Neuron (in vitro differentiated cells): ENCODE measurements at regions not wholly inside any gene's neighbourhood (a gene's known extent, or its start where the extent isn't known, plus 50 kb on each side); places are given as distances from the start of the nearest gene placed in this dataset.

Source experiments
- H2AFZ ChIP-seq: one replicate; pipeline ENCODE4 v1.6.1; 2013; ENCODE audit warnings: low read depth, mild to moderate bottlenecking, inconsistent platforms, low read length, moderate library complexity
- H3K27me3 ChIP-seq: one replicate; pipeline ENCODE4 v1.6.1; 2013; ENCODE audit warnings: low read length; ENCODE audit not compliant: insufficient read depth
- H3K36me3 ChIP-seq: one replicate; pipeline ENCODE4 v1.6.1; 2013; ENCODE audit warnings: low read length; ENCODE audit not compliant: insufficient read depth
- H3K4me1 ChIP-seq: one replicate; pipeline ENCODE4 v1.6.1; 2013; ENCODE audit warnings: low read length; ENCODE audit not compliant: insufficient read depth
- H3K4me3 ChIP-seq: 2 replicates; pipeline ENCODE4 v1.5.1; 2013; ENCODE audit warnings: mild to moderate bottlenecking, low read length, moderate library complexity
- H3K9me3 ChIP-seq: one replicate; pipeline ENCODE4 v1.6.1; 2013; ENCODE audit warnings: low read length

DNA sequence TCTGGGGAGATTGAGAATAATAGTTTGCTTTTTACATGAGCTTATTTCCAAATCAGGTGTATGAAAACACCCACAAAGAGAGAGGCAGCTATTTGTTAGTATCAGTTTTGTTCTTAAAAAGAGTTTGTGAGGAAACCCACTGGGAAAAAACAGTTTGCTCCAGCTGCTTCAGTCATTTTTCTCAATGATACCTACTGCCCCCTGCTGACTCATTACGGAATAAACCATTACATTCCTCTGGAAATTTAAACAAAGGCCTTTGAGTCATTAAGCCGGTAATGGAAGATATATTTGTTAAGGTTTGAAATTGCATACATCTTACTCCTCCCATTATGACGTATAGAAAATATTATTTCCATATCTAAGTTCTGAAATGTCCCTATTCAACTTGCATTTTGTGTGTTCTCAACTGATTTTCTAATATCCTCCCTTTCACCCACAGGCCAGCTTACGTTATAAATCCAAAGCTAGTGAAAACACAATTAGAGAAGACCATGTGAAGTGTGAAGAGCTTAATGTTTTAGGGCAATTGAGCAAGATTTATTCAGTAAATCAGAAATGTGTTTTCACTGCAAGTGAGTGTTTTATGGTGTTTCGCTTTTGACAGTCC is 761.6 kb downstream of the DSC3 start:
- Histone ChIP-seq H3K4me3 (no peak overlapping the region), H2AFZ (peak overlapping the region; percentile 9), H3K36me3 (no peaks in the 10 kb centered on the region), H3K27me3 (no peaks in the 10 kb centered on the region), H3K9me3 (no peaks in the 10 kb centered on the region), H3K4me1 (no peaks in the 10 kb centered on the region)

- H3K27me3 ChIP-seq: no peaks in the 10 kb centered on the region
- no peaks in the 10 kb centered on the region for H3K4me1 ChIP-seq
- H3K9me3 ChIP-seq: no peaks in the 10 kb centered on the region
- no peak overlapping the region for H2AFZ ChIP-seq
- no peak overlapping the region for H3K4me3 ChIP-seq
- no peaks in the 10 kb centered on the region for H3K36me3 ChIP-seq
Observed at GRCh38 chr18:30280186-30280585, 762.4 kb downstream of the DSC3 start.

DNA sequence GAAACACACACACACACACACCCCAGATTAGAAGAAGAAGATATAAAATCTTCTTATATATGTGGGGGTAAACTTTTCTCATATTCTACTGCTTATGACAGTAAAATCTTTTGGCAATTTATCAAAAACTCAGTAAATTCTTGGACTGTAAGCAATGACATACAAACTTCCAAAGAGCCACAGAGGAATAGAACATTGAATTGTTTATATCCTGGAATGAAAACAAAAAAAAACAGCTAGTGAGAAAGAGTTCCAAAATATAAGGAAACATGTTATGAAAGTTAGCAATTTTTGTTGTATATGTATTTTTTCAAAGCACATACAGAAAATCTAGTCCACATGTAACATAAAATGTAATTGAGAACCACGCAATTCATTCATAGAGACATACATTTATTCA is 764.9 kb downstream of the DSC3 start:
- H2AFZ ChIP-seq: no peak overlapping the region

DNA sequence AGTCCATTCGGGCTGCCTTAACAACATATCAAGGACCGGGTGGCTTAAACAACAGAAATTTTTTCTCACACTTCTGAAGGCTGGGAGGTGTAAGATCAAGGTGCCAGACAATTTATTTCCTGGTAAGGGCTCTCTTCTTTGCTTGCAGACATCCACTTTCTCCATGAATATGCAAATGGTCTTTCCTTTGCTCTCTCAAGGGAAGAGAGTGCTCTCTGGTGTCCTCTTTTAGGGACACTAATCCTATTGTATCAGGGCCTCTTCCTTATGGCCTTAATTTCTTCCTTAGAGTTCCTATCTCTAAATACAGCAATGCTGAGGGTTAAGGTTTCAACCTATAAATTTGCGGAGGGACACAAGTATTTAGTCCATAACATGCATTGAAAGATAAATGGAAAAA is 770.8 kb downstream of the DSC3 start:
- Histone ChIP-seq H3K27me3 (no peaks in the 10 kb centered on the region), H3K36me3 (no peaks in the 10 kb centered on the region), H3K4me1 (no peaks in the 10 kb centered on the region), H3K9me3 (no peaks in the 10 kb centered on the region), H2AFZ (no peak overlapping the region), H3K4me3 (no peak overlapping the region)

More for the DNA sequence above, 764.9 kb downstream of the DSC3 start:
- no peaks in the 10 kb centered on the region for H3K27me3 ChIP-seq
- H3K9me3 ChIP-seq: no peaks in the 10 kb centered on the region
- H3K4me1 ChIP-seq: no peaks in the 10 kb centered on the region
- no peak overlapping the region for H3K4me3 ChIP-seq
- H3K36me3 ChIP-seq: no peaks in the 10 kb centered on the region

- Histone ChIP-seq H3K9me3 (no peaks in the 10 kb centered on the region), H3K4me3 (no peak overlapping the region), H2AFZ (no peak overlapping the region), H3K4me1 (no peaks in the 10 kb centered on the region), H3K27me3 (no peaks in the 10 kb centered on the region), H3K36me3 (no peaks in the 10 kb centered on the region)
Observed at GRCh38 chr18:30265190-30265589, 777.4 kb downstream of the DSC3 start.

- no peak overlapping the region for H2AFZ ChIP-seq
- no peaks in the 10 kb centered on the region for H3K9me3 ChIP-seq
- H3K27me3 ChIP-seq: no peaks in the 10 kb centered on the region
- no peak overlapping the region for H3K4me3 ChIP-seq
- H3K36me3 ChIP-seq: no peaks in the 10 kb centered on the region
- H3K4me1 ChIP-seq: no peaks in the 10 kb centered on the region
Observed at GRCh38 chr18:30254331-30254730, 788.2 kb downstream of the DSC3 start.

DNA sequence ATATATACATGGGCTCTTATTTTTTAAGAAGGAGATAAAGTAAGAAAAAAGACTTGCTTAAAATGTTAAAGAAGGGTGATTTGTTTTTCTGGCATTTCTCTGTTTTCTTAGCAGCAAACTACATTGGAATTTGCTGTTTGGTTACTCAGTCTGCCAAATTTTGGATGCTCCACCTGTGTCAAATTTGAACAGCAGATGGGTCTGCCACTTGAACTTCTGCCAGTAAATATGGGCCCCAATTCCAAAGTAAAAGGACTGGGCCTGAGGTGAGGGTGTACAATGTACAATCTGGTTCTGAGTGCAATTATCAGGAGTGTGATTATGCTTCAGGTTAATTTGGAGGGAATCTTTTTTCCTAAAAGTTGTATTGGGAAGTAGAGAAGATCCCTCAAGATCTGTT is 794.5 kb downstream of the DSC3 start:
- H3K4me3 ChIP-seq: no peak overlapping the region
- no peaks in the 10 kb centered on the region for H3K9me3 ChIP-seq
- no peaks in the 10 kb centered on the region for H3K27me3 ChIP-seq
- H3K4me1 ChIP-seq: no peaks in the 10 kb centered on the region
- H3K36me3 ChIP-seq: no peaks in the 10 kb centered on the region
- H2AFZ ChIP-seq: no peak overlapping the region

DNA sequence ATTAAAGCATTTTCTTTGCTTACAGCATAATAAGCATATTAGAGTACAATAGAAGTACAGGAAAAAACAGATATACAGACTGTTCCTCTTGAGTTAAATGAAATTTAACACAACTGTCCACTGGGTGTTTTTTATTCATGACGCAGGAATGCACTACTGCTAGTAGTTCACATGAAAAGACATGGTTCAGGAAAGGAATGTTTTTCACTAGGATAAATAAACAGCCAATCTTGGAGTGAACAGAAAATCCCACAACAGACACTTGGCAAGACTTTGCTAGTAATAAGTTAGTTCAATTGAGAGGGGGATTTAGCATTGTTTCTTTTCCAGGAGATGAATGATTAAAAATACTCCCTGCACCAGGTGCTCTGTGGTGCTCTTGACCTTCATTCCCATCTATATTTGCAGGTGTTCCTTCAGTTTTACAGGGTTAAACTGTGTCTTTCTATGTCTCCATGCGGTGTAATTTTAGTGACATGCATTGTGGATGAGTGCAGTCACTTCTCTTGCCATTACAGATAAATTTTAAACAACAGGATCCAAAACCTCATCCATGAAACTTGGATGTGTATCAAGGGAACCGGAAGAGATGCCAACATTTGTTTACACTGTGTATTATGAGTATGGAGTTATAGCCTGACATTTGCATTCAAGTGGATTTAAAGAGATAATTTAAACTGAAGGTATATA is 796.6 kb downstream of the DSC3 start:
- Histone ChIP-seq H2AFZ (no peak overlapping the region), H3K4me1 (no peaks in the 10 kb centered on the region), H3K4me3 (no peak overlapping the region), H3K9me3 (no peaks in the 10 kb centered on the region), H3K27me3 (no peaks in the 10 kb centered on the region), H3K36me3 (no peaks in the 10 kb centered on the region)

GRCh38 chr18:30234755-30235154 is 807.8 kb downstream of the DSC3 start:
- Histone ChIP-seq H3K4me3 (no peak overlapping the region), H3K4me1 (no peaks in the 10 kb centered on the region), H2AFZ (no peak overlapping the region), H3K27me3 (no peaks in the 10 kb centered on the region), H3K36me3 (no peaks in the 10 kb centered on the region), H3K9me3 (no peaks in the 10 kb centered on the region)

DNA sequence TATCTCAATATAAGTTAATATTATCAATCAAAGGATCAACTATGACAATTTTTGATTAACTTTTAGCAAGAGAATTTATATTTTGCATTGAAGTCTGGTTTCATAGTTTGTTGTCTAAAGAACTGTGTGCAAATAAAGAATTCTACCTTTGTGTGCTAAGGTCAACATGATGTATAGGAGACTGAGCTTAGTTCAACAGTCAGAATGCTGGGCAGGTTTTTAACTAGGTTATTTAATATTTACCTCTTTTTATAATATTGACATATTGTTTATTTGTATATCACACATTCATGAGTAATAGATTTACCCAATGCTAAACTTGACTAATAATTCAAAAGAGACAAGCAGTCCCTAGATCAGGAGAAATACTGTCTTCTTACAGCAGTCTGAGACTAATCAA is 831.4 kb downstream of the DSC3 start:
- Histone ChIP-seq H3K4me3 (no peak overlapping the region), H2AFZ (no peak overlapping the region), H3K27me3 (no peaks in the 10 kb centered on the region)

GRCh38 chr18:30208546-30208945 is 834.0 kb downstream of the DSC3 start:
- H3K9me3 ChIP-seq: no peaks in the 10 kb centered on the region
- H3K4me1 ChIP-seq: no peaks in the 10 kb centered on the region
- no peaks in the 10 kb centered on the region for H3K27me3 ChIP-seq
- H3K36me3 ChIP-seq: no peaks in the 10 kb centered on the region
- no peak overlapping the region for H2AFZ ChIP-seq
- H3K4me3 ChIP-seq: no peak overlapping the region

More for the DNA sequence above, 831.4 kb downstream of the DSC3 start:
- H3K9me3 ChIP-seq: no peaks in the 10 kb centered on the region
- no peaks in the 10 kb centered on the region for H3K36me3 ChIP-seq
- H3K4me1 ChIP-seq: no peaks in the 10 kb centered on the region

DNA sequence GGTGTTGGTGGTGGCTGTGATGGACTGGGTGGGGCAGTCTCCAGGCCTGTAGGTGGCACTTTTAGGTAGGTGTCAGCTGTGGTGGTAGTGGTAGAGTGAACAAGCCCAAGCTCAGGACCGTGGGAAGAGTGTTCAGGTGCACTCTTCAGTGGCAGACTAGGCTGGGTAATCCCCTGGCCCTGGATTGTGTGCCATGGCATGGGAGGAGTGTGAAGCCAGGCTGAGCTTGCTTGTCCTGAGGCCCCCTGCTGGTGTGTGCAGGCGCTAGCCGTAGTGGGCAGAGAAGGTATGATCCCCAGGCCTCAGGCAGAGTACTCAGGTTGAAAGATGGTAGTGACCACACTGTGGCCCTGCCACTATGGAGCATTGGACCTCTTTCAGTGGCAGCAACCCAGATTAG is 850.3 kb downstream of the DSC3 start:
- H3K4me3 ChIP-seq: no peak overlapping the region
- H3K36me3 ChIP-seq: no peaks in the 10 kb centered on the region
- no peak overlapping the region for H2AFZ ChIP-seq
- H3K27me3 ChIP-seq: no peaks in the 10 kb centered on the region
- no peaks in the 10 kb centered on the region for H3K4me1 ChIP-seq
- H3K9me3 ChIP-seq: peaks cover 2% of the 10 kb centered on the region

GRCh38 chr18:30186245-30186644 is 856.3 kb downstream of the DSC3 start:
- Histone ChIP-seq H2AFZ (no peak overlapping the region), H3K4me3 (no peak overlapping the region), H3K4me1 (no peaks in the 10 kb centered on the region), H3K36me3 (no peaks in the 10 kb centered on the region), H3K27me3 (no peaks in the 10 kb centered on the region), H3K9me3 (no peaks in the 10 kb centered on the region)

- H3K4me1 ChIP-seq: no peaks in the 10 kb centered on the region
- H3K4me3 ChIP-seq: no peak overlapping the region
- H2AFZ ChIP-seq: no peak overlapping the region
- H3K27me3 ChIP-seq: no peaks in the 10 kb centered on the region
- H3K9me3 ChIP-seq: no peaks in the 10 kb centered on the region
- H3K36me3 ChIP-seq: no peaks in the 10 kb centered on the region
Observed at GRCh38 chr18:30177056-30177455, 865.5 kb downstream of the DSC3 start.
